Ishikawa (cell line): ENCODE measurements at regions not wholly inside any gene's neighbourhood (a gene's known extent, or its start where the extent isn't known, plus 50 kb on each side); places are given as distances from the start of the nearest gene placed in this dataset.

ENCODE experiments used
- EGR1 ChIP-seq: IDR thresholded peaks from 2 replicates; pipeline ENCODE4 v1.6.1; 2012
- EP300 ChIP-seq: IDR thresholded peaks from 2 replicates; pipeline ENCODE4 v1.6.1; 2012; ENCODE audit warnings: borderline replicate concordance
- NFIC ChIP-seq: IDR thresholded peaks from 2 replicates; pipeline ENCODE4 v1.6.1; 2012
- RAD21 ChIP-seq: IDR thresholded peaks from 2 replicates; pipeline ENCODE4 v1.6.1; 2012; ENCODE audit warnings: low read depth
- USF1 ChIP-seq: IDR thresholded peaks from 2 replicates; pipeline ENCODE4 v1.6.1; 2012
- YY1 ChIP-seq: IDR thresholded peaks from 2 replicates; pipeline ENCODE4 v1.6.1; 2012; ENCODE audit warnings: low read depth
- TF ChIP-seq, protein P1 (sequence below): IDR thresholded peaks from 2 replicates; pipeline ENCODE4 v1.6.1; 2012; ENCODE audit warnings: low read depth, mild to moderate bottlenecking

GRCh38 chr2:136517716-136518115 lies 247.6 kb upstream of the THSD7B start:
- TF ChIP-seq EP300 (no peak), RAD21 (no peak), YY1 (no peak), NFIC (no peak), USF1 (no peak), EGR1 (no peak)
- TF ChIP-seq, protein P1, sequence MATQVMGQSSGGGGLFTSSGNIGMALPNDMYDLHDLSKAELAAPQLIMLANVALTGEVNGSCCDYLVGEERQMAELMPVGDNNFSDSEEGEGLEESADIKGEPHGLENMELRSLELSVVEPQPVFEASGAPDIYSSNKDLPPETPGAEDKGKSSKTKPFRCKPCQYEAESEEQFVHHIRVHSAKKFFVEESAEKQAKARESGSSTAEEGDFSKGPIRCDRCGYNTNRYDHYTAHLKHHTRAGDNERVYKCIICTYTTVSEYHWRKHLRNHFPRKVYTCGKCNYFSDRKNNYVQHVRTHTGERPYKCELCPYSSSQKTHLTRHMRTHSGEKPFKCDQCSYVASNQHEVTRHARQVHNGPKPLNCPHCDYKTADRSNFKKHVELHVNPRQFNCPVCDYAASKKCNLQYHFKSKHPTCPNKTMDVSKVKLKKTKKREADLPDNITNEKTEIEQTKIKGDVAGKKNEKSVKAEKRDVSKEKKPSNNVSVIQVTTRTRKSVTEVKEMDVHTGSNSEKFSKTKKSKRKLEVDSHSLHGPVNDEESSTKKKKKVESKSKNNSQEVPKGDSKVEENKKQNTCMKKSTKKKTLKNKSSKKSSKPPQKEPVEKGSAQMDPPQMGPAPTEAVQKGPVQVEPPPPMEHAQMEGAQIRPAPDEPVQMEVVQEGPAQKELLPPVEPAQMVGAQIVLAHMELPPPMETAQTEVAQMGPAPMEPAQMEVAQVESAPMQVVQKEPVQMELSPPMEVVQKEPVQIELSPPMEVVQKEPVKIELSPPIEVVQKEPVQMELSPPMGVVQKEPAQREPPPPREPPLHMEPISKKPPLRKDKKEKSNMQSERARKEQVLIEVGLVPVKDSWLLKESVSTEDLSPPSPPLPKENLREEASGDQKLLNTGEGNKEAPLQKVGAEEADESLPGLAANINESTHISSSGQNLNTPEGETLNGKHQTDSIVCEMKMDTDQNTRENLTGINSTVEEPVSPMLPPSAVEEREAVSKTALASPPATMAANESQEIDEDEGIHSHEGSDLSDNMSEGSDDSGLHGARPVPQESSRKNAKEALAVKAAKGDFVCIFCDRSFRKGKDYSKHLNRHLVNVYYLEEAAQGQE: no peak
